ENCODE measurements at regions not wholly inside any gene's neighbourhood (a gene's known extent, or its start where the extent isn't known, plus 50 kb on each side); places are given as distances from the start of the nearest gene placed in this dataset.
A peak's percentile ranks its signal among the peaks of the same experiment; 100 is the strongest.
"Not testable (repeated sequence)": the region's sequence is repeated elsewhere in the genome, so short reads cannot be mapped to it uniquely, and the experiment has no call there.

DNA sequence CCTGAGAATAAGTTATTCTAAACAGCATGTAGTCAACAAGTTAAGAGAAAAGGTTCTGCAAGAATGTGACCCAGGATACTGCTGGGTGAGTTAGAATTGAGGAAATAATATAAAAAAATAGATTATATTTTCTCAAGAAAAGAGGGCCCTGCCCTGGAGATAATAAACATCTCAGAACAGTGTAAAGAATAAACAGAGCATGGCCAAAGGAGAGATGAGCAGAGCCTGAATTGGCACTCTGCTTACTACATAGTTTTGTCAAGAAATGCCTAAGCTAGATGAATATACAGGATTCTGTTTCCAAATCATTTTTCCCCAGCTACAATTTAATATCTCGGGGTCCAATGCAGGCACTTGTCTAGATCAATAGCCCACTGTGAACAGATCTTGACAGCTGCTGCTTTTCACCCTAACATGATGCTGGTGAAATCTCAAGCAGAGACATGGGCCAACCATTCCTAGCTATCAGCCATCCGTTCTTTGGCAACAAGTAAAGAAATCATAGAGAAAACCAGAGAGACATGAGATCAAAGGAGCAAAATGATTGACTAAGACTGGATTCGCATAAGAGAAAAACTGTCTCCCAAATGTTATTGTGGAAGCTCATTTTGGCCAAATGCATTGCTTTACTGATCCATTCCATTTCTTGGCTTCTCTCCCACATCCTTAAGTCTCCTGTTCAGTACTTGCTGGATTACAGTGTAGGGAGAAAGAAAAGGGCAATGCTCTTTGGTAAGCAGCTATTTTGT is 173.2 kb downstream of the PRELID2 start:
- ATAC-seq (ENCODE audit: poor library complexity) (no peak), DNase-seq (no peak)
- intact Hi-C loops (cut with DNase I) = no loop called here

DNA sequence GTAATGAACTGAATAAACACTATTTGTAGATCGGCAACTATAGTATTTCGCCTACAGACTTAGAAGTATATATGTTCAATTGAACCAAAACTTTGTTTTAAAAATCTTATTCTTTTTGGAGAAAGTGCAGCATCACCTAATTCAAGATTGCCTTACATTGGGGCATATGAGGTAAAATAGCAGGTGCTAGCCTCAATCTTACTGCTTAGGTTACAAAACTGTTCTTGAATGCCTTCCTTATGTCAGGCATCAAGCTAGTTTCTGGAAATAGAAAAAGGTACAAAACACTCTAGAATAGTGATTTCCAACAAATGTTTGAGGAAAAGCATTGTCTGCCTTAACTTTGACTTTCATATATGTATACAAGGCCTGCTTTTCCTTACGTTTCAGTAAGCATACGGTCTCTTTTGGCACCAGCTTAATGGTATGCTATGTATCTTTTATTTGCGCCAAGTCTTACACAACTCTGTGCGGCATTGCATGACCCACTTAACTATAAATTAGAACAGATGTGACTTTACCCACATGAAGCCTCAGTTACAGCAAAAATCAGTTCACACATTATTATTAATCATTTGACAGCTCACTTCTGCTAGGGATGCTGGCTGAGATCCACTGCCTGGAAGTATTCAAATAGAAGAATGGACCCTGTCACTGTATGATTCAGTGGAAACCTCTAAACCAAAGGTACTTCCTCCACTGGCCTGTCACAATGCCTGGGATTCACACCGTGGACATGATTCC is 174.1 kb downstream of the PRELID2 start:
- intact Hi-C loops (cut with DNase I) = no loop called here
- ATAC-seq (ENCODE audit: poor library complexity) (peak; percentile 29), DNase-seq (no peak)

DNA sequence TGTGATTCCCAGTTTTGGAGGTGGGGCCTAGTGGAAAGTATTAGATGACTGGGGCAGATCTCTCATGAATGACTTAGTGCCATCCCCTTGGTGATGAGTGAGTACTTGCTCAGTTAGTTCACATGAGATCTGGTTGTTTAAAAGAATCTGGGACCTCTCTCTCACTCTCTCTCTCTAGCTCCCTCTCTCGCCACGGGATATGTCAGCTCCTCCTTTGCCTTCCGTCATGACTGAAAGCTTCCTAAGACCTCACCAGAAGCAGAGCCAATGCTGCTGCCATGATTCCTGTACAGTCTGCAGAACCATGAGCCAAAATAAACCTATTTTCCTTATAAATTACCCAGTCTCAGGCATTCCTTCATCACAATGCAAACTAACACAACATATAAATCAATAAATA is 176.7 kb downstream of the PRELID2 start:
- ATAC-seq (ENCODE audit: poor library complexity) (no peak), DNase-seq (no peak)
- intact Hi-C loops (cut with DNase I) = no loop called here

GRCh38 chr5:145652700-145653099 is 182.4 kb downstream of the PRELID2 start:
- intact Hi-C loops (cut with DNase I); ATAC-seq (ENCODE audit: poor library complexity); DNase-seq: not testable (repeated sequence)

DNA sequence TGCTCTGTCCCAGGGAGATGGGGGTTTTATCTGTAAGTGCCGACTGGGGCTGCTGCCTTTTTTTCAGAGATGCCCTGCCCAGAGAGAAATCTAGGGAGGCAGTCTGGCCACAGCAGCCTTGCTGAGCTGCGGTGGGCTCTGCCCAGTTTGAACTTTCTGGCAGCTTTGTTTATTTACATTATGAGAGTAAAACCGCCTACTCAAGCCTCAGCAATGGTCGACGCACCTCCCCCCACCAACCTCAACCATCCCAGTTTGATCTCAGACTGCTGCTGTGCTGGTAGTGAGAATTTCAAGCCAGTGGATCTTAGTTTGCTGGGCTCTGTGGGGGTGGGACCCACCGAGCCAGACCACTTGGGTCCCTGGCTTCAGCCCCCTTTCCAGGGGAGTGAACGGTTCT is 188.0 kb downstream of the PRELID2 start:
- ATAC-seq (ENCODE audit: poor library complexity); intact Hi-C loops (cut with DNase I); DNase-seq: not testable (repeated sequence)

GRCh38 chr5:145643214-145643613 is 191.9 kb downstream of the PRELID2 start:
- DNase-seq; intact Hi-C loops (cut with DNase I); ATAC-seq (ENCODE audit: poor library complexity): not testable (repeated sequence)

- intact Hi-C loops (cut with DNase I) = no loop called here
- no peak for ATAC-seq (ENCODE audit: poor library complexity)
Observed at GRCh38 chr5:145637396-145637795, 197.7 kb downstream of the PRELID2 start.

DNA sequence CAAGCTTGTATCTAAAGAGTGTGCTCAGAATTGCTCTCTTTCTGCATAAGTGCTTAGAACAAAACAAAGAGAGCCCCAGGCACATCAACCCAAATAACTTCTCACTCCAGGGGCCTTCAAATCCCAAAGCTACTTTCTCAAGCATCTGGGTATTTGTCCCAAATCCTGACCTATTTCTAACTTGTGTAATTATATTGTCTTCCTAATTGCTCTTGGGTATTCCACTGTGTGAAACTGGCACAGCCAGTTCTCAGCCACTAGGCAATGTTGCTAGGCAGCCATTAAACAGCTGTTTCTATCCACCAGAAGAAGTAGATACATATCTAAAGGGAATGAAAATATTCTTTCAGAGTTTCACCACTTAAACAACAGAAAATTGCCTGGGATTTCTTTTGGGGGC is 198.8 kb downstream of the PRELID2 start:
- ATAC-seq (ENCODE audit: poor library complexity) = no peak

More at GRCh38 chr5:145637396-145637795, 197.7 kb downstream of the PRELID2 start:
- no peak for DNase-seq

DNA sequence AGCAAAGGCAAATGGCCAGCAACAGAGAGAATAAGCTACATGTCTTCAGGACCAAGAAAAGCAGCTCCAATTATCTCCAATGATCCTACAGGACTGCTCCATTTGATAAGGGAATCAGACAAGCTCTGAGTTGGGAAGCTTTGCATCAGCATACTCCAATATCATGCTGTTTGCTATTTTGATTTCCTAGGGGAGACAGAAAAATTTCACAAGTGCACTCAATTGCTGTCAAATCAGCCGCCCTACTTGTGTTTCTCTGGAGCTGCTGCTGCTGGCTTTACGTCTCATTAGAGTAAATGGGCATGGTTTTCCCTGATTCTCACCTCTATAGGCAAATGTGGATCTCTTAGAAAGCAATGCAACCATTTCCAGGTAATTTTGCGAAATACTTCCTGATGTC is 201.7 kb downstream of the PRELID2 start:
- no peak for ATAC-seq (ENCODE audit: poor library complexity)
- intact Hi-C loops (cut with DNase I) = no loop called here
- DNase-seq = no peak

More for the DNA sequence above, 198.8 kb downstream of the PRELID2 start:
- DNase-seq = no peak
- intact Hi-C loops (cut with DNase I) = no loop called here

GRCh38 chr5:145632701-145633100 is 202.4 kb downstream of the PRELID2 start:
- no peak for ATAC-seq (ENCODE audit: poor library complexity)
- intact Hi-C loops (cut with DNase I) = no loop called here
- DNase-seq = no peak

DNA sequence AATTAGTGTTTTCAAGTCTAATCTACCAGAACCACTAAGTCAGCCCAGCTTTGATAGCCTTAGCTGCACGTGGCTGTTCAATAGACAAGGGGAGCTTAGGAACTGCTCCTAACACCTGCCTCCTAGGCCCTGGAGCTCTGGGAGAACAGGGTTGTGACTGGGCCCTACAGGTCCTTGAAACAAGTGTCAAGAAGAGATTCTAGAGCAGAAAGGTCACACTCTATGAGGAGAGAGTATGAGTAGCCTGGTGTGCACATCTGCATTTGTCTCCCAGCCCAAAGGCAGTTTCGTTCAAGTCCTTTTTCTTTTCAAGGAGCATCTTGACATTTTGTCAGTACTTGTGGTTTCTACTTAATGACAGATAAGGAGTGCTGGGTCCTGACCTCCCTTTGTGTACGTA is 206.1 kb downstream of the PRELID2 start:
- ATAC-seq (ENCODE audit: poor library complexity) (no peak), DNase-seq (no peak)
- intact Hi-C loops (cut with DNase I) = no loop called here

DNA sequence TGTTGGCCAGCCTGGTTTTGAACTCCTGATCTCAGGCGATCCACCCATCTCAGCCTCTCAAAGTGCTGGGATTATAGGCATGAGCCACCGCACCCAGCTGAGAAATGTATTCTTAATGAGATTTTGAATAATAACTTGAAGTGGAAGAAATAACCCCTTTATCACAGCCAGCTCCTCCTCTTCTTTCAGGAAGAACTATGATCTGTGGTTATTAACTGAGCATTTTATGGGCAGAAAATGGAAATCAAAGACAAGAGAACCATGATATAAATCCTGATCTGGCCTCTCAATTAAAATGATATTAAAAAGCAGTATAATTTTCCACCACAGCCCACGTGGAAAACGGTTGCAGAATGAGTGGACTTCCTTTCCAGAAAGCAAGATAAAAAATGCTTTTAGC is 206.6 kb downstream of the PRELID2 start:
- intact Hi-C loops (cut with DNase I) = no loop called here
- no peak for ATAC-seq (ENCODE audit: poor library complexity)
- no peak for DNase-seq

DNA sequence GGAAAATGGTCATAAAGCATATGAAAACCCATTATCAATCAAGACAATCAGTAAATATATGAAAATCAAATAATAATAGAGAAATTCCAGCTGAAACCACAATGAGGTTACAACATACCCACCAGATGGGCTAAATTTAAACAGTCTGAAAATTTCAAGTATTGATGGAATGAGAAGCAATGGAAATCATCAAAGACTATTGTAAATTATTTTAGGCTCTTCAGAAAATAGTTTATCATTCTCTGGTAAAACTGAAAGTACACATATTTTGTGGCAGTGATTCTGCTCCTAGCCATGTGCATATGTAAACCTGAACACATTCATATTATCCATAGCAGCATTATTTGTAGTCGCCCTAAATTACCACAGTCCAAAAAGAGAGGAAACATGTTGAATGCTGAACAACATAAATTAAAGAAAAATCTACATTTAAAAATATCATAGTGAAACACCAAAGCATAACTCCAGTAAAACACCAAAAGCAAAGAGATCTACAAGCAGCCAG is 215.3 kb downstream of the PRELID2 start:
- intact Hi-C loops (cut with DNase I) = no loop called here

DNA sequence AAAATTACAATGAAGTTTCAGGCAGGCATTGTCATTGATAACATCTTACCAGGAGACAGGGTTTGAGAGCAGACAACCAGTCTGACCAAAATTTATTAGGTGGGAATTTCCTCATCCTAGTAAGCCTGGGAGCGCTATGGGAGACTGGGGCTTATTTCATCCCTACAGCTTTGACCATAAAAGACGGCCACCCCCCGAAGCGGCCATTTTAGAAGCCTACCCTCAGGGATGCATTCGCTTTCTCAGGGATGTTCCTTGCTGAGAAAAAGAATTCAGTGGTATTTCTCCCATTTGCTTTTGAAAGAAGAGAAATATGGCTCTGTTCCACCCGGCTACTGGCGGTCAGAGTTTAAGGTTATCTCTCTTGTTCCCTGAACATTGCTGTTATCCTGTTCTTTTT is 218.4 kb downstream of the PRELID2 start:
- DNase-seq; intact Hi-C loops (cut with DNase I); ATAC-seq (ENCODE audit: poor library complexity): not testable (repeated sequence)

More for the DNA sequence above, 215.3 kb downstream of the PRELID2 start:
- DNase-seq = no peak
- no peak for ATAC-seq (ENCODE audit: poor library complexity)

- DNase-seq = no peak
- intact Hi-C loops (cut with DNase I) = no loop called here
- ATAC-seq (ENCODE audit: poor library complexity) = no peak
Observed at GRCh38 chr5:145598983-145599382, 236.2 kb downstream of the PRELID2 start.

- intact Hi-C loops (cut with DNase I) = no loop called here
- no peak for ATAC-seq (ENCODE audit: poor library complexity)
- DNase-seq = no peak
Observed at GRCh38 chr5:145598184-145598583, 237.0 kb downstream of the PRELID2 start.

DNA sequence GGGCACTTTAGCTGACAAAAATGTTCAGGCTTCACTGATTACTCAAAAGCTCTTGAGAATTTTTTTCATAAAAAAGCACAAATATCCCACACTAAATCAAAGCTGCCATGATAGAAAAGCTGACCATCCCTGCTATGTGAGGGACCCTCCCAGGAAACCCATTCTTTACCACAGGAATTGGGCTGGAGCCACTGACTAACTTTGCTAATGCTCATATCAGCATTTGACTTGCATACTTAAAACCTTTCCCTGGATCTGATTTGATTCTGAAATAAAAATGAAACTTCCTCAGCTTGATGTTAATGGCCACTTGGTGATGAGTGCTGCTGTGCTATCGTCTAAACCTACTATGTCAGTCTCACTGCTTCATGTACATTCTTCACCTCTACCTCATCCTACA is 243.6 kb downstream of the PRELID2 start:
- intact Hi-C loops (cut with DNase I) = no loop called here
- no peak for ATAC-seq (ENCODE audit: poor library complexity)
- no peak for DNase-seq

GRCh38 chr5:145589063-145589462 is 246.1 kb downstream of the PRELID2 start:
- intact Hi-C loops (cut with DNase I) = no loop called here
- DNase-seq (no peak), ATAC-seq (ENCODE audit: poor library complexity) (no peak)

GRCh38 chr5:145588558-145588957 is 246.6 kb downstream of the PRELID2 start:
- intact Hi-C loops (cut with DNase I) = no loop called here
- ATAC-seq (ENCODE audit: poor library complexity) = no peak
- DNase-seq = no peak

DNA sequence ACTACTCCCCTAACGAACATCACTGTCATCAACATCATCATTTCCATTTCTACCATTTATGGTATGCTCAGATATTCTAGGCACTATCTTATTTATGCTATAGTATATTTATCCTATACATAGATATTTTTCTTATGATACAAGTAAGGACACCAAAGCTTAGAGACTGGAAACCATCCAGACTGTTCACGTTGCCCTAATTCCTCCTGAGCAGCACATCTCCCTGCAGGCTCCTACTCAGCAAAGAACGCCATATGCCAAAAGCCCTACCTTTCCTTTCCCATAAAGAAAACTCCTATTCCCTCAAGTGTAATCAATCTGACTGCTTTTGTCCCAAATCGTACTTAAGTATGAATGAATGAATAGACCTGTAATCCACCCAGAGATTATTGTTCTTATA is 247.0 kb downstream of the PRELID2 start:
- no peak for DNase-seq
- no peak for ATAC-seq (ENCODE audit: poor library complexity)
- intact Hi-C loops (cut with DNase I) = no loop called here

All from Right ventricle myocardium superior (tissue), 1 donor.